Dermis blood vessel endothelial cell (primary cell): ENCODE measurements at regions not wholly inside any gene's neighbourhood (a gene's known extent, or its start where the extent isn't known, plus 50 kb on each side); places are given as distances from the start of the nearest gene placed in this dataset.

Experiments used
- DNase-seq: peaks from one replicate; pipeline ENCODE4 v3.0.0; 2010

GRCh38 chr10:90975096-90975495 lies 54.2 kb upstream of the ANKRD1 start:
- no peak for DNase-seq

GRCh38 chr10:90977162-90977854 lies 56.4 kb upstream of the ANKRD1 start:
- DNase-seq, result no peak

GRCh38 chr10:90977855-90978486 lies 57.1 kb upstream of the ANKRD1 start:
- no peak for DNase-seq

GRCh38 chr10:90982406-90983008 lies 61.6 kb upstream of the ANKRD1 start:
- DNase-seq, result no peak

GRCh38 chr10:90983914-90984549 lies 63.1 kb upstream of the ANKRD1 start:
- DNase-seq, result no peak

GRCh38 chr10:90984898-90985297 lies 64.0 kb upstream of the ANKRD1 start:
- DNase-seq, result no peak

- DNase-seq, result no peak
Measured at GRCh38 chr10:90985321-90985933, 64.5 kb upstream of the ANKRD1 start.

- DNase-seq, result no peak
Measured at GRCh38 chr10:90986136-90986760, 65.4 kb upstream of the ANKRD1 start.

GRCh38 chr10:90986870-90987269 lies 66.0 kb upstream of the ANKRD1 start:
- no peak for DNase-seq

GRCh38 chr10:90987383-90987782 lies 66.5 kb upstream of the ANKRD1 start:
- DNase-seq, result no peak

GRCh38 chr10:90988024-90988423 lies 67.1 kb upstream of the ANKRD1 start:
- DNase-seq, result no peak

- DNase-seq, result no peak
Measured at GRCh38 chr10:90988802-90989201, 67.9 kb upstream of the ANKRD1 start.

- DNase-seq, result no peak
Measured at GRCh38 chr10:90989378-90989777, 68.5 kb upstream of the ANKRD1 start.

GRCh38 chr10:90992462-90992861 lies 71.6 kb upstream of the ANKRD1 start:
- no peak for DNase-seq

- DNase-seq, result no peak
Measured at GRCh38 chr10:90993340-90993739, 72.5 kb upstream of the ANKRD1 start.

GRCh38 chr10:90997670-90998069 lies 76.8 kb upstream of the ANKRD1 start:
- no peak for DNase-seq

GRCh38 chr10:90998733-90999511 lies 78.0 kb upstream of the ANKRD1 start:
- no peak for DNase-seq

- no peak for DNase-seq
Measured at GRCh38 chr10:90999512-91000172, 78.8 kb upstream of the ANKRD1 start.

- no peak for DNase-seq
Measured at GRCh38 chr10:91000470-91000869, 79.6 kb upstream of the ANKRD1 start.

- DNase-seq, result no peak
Measured at GRCh38 chr10:91000985-91001384, 80.1 kb upstream of the ANKRD1 start.

- no peak for DNase-seq
Measured at GRCh38 chr10:91002656-91003055, 81.8 kb upstream of the ANKRD1 start.
